GM18520 (cell line): ENCODE measurements at regions not wholly inside any gene's neighbourhood (a gene's known extent, or its start where the extent isn't known, plus 50 kb on each side); places are given as distances from the start of the nearest gene placed in this dataset.
"Not testable (repeated sequence)": the region's sequence is repeated elsewhere in the genome, so short reads cannot be mapped to it uniquely, and the experiment has no call there.

ENCODE experiments used
- ATAC-seq: cut with Tn5 transposase; IDR thresholded peaks from one replicate; pipeline ENCODE4 v1.9.1; 2021; ENCODE audit not compliant: unreplicated experiment

DNA sequence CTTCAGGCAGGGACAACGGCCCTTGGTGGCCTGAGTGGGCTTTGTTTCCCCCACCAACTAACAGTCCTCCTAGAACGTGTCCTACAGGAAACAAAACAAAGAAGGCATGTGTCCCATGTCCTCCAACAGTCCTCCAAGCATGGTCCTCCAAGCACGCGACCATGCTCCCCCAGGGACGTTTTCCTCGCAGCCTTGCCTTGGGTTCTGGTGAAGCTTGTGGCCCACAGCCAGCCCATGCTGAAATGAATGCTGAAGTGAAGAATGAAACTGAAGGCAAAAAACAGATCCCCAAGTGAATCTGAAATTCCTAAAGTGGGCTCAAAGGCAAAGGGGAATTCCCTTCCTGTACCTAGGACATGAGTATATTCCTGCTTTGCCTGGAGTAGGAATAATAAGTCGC lies 176.6 kb downstream of the JCAD start:
- ATAC-seq = no peak

GRCh38 chr10:29881811-29882210 lies 177.6 kb downstream of the JCAD start:
- ATAC-seq = no peak

GRCh38 chr10:29881336-29881771 lies 178.0 kb downstream of the JCAD start:
- ATAC-seq = no peak

DNA sequence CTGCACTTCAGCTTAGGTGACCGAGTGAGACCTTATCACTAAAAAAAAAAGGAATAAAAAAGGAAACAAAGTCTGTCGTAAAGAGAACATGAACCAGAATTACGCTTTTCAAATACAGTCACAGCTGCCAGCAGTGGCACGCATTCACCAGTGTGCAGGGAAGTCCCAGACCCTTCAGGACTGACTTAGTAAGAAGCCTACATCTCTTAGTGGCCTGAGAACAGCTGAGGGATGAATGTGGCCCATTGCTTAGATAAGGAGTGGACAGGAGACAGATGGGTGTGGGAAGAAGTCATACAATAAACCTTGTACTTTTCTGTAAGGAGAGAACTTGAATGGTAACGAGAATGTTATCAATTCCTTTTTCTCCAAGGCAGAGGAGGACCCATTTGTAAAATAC lies 178.5 kb downstream of the JCAD start:
- no peak for ATAC-seq

GRCh38 chr10:29879862-29880261 lies 179.5 kb downstream of the JCAD start:
- ATAC-seq = no peak

DNA sequence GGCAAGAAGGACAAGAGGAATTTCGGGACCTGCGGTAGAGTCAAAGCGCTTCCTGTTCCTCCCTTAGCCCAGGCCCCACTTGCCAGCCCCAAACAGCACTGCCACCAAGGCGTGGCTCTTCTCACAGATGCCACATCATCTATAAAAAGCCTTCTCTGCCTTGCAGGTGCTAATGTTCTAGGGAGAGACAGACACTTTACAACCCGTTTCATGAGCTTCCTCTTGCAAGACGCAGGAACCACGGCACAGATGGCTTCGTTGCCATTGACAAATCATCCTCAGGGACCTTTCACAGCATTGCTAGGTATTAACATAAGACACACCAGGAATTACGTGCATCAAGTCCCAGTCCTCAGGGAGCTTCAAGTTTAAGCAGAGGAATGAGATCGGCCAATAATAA lies 180.9 kb downstream of the JCAD start:
- ATAC-seq = no peak

- no peak for ATAC-seq
These were observed 181.4 kb downstream of the JCAD start for GRCh38 chr10:29877793-29878491.

- ATAC-seq = no peak
These were observed 183.3 kb downstream of the JCAD start for GRCh38 chr10:29876008-29876555.

DNA sequence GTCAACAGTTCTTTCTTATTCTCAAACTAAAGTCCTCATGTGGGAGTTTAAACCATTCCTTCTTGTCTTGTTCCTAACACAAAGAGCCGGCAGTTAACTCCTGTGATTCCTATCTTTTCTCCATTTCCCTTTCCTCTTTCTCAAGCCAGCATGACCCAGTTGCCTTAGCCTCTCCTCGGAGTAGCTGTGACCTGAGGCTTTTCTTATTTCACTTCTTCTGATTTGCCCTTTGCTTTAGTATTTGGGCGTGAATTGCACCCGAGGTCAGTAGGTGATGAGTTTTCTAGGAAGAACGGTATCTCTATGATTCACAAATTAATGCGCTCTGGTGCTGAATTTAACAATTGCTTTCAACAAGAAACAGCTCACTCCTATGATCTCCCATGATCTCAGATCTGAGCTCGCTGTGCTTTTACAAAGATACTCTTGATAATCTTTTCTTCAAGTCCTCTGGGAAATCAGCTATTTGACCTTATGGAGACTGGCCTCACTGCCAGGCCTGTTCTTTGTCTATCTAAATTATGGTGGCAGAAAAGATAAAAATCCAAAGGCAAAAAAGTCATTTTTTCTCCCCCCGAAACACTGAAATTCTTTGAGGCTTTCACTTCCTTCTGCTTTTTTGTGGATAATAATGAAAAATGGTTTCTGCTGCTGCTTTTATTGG lies 184.6 kb downstream of the JCAD start:
- ATAC-seq = no peak

DNA sequence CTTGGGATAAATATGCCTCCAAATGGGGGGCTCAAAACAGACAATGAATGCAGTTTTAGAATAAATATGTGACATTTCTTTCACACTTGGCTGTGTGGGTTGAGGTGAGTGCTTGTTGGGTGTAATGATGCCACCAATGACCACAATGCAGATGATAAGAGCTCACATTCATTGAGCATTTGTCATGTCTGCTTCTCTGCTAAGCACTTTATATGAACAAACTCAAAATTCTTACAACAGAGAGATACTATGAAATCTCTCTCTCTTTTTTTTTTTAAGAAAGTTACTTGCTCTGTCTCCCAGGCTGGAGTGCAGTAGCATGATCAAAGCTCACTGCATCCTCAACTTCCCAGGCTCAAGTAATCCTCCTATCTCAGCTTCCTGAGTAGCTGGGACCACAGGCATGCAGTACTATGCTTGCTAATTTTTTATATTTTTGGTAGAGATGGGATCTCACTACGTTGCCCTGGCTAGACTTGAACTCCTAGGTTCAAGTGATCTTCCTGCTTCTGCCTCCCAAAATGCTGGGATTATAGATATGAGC lies 185.4 kb downstream of the JCAD start:
- ATAC-seq = no peak

- ATAC-seq = no peak
These were observed 188.8 kb downstream of the JCAD start for GRCh38 chr10:29870522-29871044.

- ATAC-seq = no peak
These were observed 189.8 kb downstream of the JCAD start for GRCh38 chr10:29869593-29869992.

- no peak for ATAC-seq
These were observed 193.0 kb downstream of the JCAD start for GRCh38 chr10:29866356-29866755.

DNA sequence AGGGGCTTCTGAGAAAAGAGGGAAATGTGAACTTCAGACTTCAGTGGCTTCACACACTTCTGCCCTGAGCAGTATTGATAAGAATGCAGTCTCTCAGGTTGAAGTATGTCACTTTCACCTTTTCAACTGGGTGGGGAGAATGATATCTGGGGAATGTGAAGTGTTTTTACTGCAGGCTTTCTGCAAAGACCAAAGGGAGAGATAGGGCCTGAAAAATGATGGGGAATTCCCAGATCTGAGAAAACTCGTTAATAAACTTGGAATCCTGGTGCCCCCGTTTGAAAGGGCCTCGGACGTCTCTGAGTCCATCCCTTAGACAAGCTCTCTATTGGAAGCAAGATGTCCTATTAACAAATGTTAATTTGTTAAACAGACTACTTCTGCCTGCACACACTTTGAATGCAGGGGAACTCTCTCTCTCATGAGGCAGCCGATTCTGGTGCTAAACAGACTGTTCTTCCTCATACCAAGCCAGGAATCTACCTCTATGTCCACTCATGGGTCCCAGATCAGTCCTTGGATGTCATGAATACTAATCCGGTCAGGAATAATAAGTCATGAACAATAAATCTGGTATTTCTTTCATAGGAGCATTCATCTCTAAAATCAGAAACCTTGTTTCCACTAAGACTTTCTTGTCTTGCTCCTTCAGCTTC lies 193.6 kb downstream of the JCAD start:
- ATAC-seq = no peak

- ATAC-seq = no peak
These were observed 196.3 kb downstream of the JCAD start for GRCh38 chr10:29862923-29863614.

DNA sequence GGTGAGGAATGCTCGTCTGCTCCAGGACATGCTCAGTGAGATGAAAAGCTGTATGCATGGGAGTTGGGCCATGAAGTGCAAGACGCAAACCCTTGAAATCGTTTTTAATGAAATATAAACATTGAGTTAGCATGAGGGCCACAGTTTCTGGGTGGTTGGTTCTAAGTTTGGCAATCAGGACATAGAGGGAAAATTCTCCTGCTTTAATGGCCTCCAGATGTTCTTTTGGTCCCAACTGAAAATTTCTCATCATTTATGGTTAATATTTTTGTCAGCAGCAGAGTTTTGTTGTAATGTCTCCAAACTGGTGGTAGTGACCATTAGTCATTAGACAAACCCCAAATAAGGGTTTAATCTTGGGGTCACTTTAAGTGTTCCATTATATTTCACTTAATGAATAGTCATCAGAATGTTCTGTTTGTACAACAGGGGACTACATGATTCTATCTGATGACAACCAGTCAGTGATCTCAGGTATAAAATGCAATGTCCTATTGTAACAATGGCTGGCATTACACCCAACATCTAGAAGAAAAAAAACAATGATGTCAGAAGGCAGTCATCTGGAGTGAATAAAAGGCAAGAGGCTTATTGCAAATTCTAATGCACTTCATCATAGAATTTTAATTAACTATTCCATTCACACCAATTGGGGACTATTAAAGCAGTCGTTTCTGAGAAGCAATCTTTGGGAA lies 197.4 kb downstream of the JCAD start:
- no peak for ATAC-seq

DNA sequence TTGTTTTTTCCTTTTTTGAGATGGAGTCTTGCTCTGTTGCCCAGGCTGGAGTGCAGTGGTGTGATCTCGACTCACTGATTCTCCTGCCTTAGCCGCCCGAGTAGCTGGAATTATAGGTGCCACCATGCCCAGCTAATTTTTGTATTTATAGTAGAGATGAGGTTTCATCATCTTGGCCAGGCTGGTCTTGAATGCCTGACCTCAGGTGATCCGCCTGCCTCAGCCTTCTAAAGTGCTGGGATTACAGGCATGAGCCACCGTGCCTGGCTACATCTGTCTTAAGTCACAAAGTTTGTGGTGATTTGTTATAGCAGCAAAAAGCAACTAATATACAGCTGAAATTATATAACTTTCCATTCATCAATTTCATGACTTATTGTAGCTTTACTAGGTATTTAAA lies 198.2 kb downstream of the JCAD start:
- not testable (repeated sequence) for ATAC-seq

DNA sequence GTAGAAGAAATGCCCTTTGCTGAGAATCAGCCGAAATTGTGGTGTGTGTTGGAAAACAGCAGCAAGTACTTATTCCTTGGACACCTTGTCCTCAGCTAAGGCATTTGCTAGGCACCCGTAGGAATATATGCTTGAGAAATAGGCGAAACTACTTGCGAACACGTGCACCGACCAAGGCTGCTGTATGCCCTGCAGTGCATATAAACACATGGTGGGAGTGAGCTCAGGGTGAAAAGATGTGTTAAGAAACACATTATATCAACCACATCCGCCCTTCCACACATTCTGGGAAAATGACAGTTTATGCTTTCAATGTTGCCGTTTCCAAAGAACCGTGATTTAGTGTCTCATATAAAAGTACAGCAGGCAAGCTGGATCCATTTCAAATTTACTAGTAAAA lies 199.2 kb downstream of the JCAD start:
- no peak for ATAC-seq

GRCh38 chr10:29859521-29860130 lies 199.8 kb downstream of the JCAD start:
- no peak for ATAC-seq
